ENCODE measurements at regions not wholly inside any gene's neighbourhood (a gene's known extent, or its start where the extent isn't known, plus 50 kb on each side); places are given as distances from the start of the nearest gene placed in this dataset.

DNA sequence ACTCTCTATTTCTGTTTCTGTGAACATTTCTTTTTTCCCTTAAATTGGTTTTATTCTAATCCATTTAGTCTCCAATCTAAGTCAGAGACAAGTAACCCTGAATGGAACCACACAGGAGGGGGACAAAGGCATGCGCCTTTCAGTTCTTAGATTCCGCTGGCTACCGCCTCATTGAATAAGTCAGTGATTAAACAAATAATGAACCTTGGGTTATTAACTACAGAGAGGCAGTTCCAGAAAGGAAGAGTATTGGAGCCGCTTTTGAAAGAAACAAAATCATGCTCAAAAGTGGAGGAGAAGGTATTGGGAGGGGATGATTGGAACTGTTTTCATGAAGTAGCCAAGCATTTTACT lies 459.8 kb upstream of the DAB1 start:
- H3K27ac ChIP-seq (ENCODE audit: low read depth in 2 of 2, low read length in 1 of 2), result no peak overlapping the region
- no peaks in the 10 kb centered on the region for H3K27me3 ChIP-seq (ENCODE audit: control insufficient read depth in 1 of 2, insufficient read depth in 2 of 2, low read length in 2 of 2)
- 91 to 96% methylated on average over 4 of the region's 4 CpGs for WGBS, 2 donors
- H3K9me3 ChIP-seq (ENCODE audit: control insufficient read depth in 2 of 2, insufficient read depth in 1 of 2, low read depth in 1 of 2, low read length in 1 of 2), result no peaks in the 10 kb centered on the region
- H3K36me3 ChIP-seq (ENCODE audit: control insufficient read depth in 2 of 2, insufficient read depth in 2 of 2, low read length in 1 of 2), result no peaks in the 10 kb centered on the region
- no peak overlapping the region for H3K4me3 ChIP-seq (ENCODE audit: low read depth in 1 of 2, low read length in 2 of 2)
- H3K4me1 ChIP-seq (ENCODE audit: control insufficient read depth in 2 of 2, insufficient read depth in 2 of 2, low read length in 1 of 2), result no peaks in the 10 kb centered on the region

DNA sequence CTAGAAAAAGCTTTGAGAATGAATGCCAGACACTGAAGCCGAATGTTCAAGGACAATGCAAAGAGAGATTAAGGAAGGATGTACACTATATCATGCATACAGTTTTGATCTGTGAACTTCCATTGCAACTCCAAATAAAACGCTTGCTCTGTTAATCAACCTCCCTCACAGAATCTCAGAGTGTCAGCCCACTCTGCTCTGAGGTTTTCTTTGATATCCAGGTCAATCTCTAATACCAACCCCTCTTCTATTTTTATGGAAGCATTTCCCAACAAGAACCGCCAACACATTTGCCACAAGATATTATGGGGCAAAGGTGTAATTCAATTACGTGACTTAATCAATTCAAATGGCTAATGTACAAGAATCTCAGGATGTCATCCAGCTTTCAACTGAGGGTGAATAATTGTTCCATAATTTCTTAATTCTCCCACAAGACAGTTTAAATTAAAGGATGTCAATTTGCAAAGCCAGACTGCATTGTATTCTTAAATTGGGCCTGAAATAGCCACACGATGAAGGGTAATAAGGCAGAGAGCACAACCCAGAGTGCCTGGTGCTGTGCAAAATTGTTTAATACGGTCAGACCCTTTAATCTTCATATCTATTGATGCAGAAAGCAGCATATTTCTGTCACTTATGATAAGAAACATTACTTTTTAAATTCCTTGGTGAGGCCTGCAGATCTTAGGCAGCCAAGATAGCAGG lies 459.2 kb upstream of the DAB1 start:
- Histone ChIP-seq H3K4me1 (ENCODE audit: control insufficient read depth in 2 of 2, insufficient read depth in 2 of 2, low read length in 1 of 2) (no peaks in the 10 kb centered on the region), H3K27me3 (ENCODE audit: control insufficient read depth in 1 of 2, insufficient read depth in 2 of 2, low read length in 2 of 2) (no peaks in the 10 kb centered on the region), H3K9me3 (ENCODE audit: control insufficient read depth in 2 of 2, insufficient read depth in 1 of 2, low read depth in 1 of 2, low read length in 1 of 2) (no peaks in the 10 kb centered on the region), H3K36me3 (ENCODE audit: control insufficient read depth in 2 of 2, insufficient read depth in 2 of 2, low read length in 1 of 2) (no peaks in the 10 kb centered on the region), H3K4me3 (ENCODE audit: low read depth in 1 of 2, low read length in 2 of 2) (no peak overlapping the region), H3K27ac (ENCODE audit: low read depth in 2 of 2, low read length in 1 of 2) (no peak overlapping the region)
- WGBS, 2 donors, result 81 to 85% methylated on average over 6 of the region's 6 CpGs

DNA sequence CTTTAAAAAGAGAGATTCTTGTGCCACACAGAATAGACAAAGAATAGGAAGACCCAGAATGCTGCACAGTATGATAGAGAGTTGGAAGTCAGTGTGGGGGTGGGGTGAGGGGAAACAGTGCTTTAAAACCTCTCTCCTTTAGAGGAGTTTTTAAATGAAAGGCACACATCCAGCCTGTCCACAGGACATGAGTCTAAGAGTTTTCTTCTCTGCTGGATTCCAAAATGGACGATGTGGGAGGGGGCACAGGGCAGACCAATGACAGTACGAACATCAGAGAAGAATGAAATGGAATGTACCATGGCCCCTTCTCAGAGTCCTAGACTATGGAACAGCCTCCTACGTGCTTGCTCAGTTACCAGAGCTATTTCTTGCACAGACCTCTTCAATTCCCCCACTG lies 458.2 kb upstream of the DAB1 start:
- H3K27me3 ChIP-seq (ENCODE audit: control insufficient read depth in 1 of 2, insufficient read depth in 2 of 2, low read length in 2 of 2), result no peaks in the 10 kb centered on the region
- no peaks in the 10 kb centered on the region for H3K36me3 ChIP-seq (ENCODE audit: control insufficient read depth in 2 of 2, insufficient read depth in 2 of 2, low read length in 1 of 2)
- H3K4me3 ChIP-seq (ENCODE audit: low read depth in 1 of 2, low read length in 2 of 2), result no peak overlapping the region
- WGBS, 2 donors, result 73 to 75% methylated on average over 3 of the region's 3 CpGs
- H3K27ac ChIP-seq (ENCODE audit: low read depth in 2 of 2, low read length in 1 of 2), result no peak overlapping the region
- no peaks in the 10 kb centered on the region for H3K4me1 ChIP-seq (ENCODE audit: control insufficient read depth in 2 of 2, insufficient read depth in 2 of 2, low read length in 1 of 2)
- H3K9me3 ChIP-seq (ENCODE audit: control insufficient read depth in 2 of 2, insufficient read depth in 1 of 2, low read depth in 1 of 2, low read length in 1 of 2), result no peaks in the 10 kb centered on the region

DNA sequence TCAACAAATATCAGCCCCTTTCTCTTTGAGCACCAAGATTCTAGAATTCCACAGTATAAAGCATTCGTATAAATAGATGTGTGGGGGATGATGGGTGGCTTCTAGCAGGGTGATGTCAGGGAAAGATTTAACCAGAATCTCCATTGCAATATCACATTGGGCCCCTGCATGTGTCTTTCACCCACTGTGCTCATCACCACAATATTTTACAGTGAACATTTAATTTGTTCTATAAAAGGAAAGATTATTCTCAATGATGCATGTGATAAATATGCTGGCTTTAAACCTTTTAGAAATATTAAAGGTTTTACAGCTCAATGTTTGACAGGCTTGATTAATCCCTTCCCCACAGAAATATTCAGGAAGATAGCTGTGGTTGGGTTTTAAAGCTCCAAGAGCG lies 457.8 kb upstream of the DAB1 start:
- Histone ChIP-seq H3K4me1 (ENCODE audit: control insufficient read depth in 2 of 2, insufficient read depth in 2 of 2, low read length in 1 of 2) (no peaks in the 10 kb centered on the region), H3K27ac (ENCODE audit: low read depth in 2 of 2, low read length in 1 of 2) (no peak overlapping the region), H3K27me3 (ENCODE audit: control insufficient read depth in 1 of 2, insufficient read depth in 2 of 2, low read length in 2 of 2) (no peaks in the 10 kb centered on the region), H3K4me3 (ENCODE audit: low read depth in 1 of 2, low read length in 2 of 2) (no peak overlapping the region), H3K36me3 (ENCODE audit: control insufficient read depth in 2 of 2, insufficient read depth in 2 of 2, low read length in 1 of 2) (no peaks in the 10 kb centered on the region), H3K9me3 (ENCODE audit: control insufficient read depth in 2 of 2, insufficient read depth in 1 of 2, low read depth in 1 of 2, low read length in 1 of 2) (no peaks in the 10 kb centered on the region)
- WGBS, 2 donors, result 73 to 77% methylated on average over 2 of the region's 2 CpGs

DNA sequence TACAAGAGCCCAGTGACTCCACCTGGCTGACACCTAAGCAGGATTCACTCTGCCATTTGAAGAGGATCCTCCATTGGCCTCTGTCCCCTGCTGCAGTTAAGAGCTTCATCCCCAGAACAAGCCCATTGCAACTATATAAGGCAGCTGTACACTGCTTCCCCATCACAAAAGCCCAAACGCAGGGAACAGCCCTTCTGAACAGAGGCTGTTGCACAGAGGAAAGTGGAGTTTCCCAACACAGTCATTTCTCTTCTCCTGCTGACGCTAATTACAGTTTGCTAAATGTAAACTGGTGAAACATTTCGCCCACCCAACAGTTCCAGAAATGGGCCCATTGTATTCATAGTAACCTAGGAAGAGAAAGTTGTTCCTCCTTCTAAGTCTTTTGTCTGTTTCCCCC lies 455.8 kb upstream of the DAB1 start:
- no peak overlapping the region for H3K27ac ChIP-seq (ENCODE audit: low read depth in 2 of 2, low read length in 1 of 2)
- no peak overlapping the region for H3K4me3 ChIP-seq (ENCODE audit: low read depth in 1 of 2, low read length in 2 of 2)
- H3K9me3 ChIP-seq (ENCODE audit: control insufficient read depth in 2 of 2, insufficient read depth in 1 of 2, low read depth in 1 of 2, low read length in 1 of 2), result no peaks in the 10 kb centered on the region
- 60 to 76% methylated on average over 3 of the region's 3 CpGs for WGBS, 2 donors
- H3K27me3 ChIP-seq (ENCODE audit: control insufficient read depth in 1 of 2, insufficient read depth in 2 of 2, low read length in 2 of 2), result no peaks in the 10 kb centered on the region
- no peaks in the 10 kb centered on the region for H3K36me3 ChIP-seq (ENCODE audit: control insufficient read depth in 2 of 2, insufficient read depth in 2 of 2, low read length in 1 of 2)
- H3K4me1 ChIP-seq (ENCODE audit: control insufficient read depth in 2 of 2, insufficient read depth in 2 of 2, low read length in 1 of 2), result no peaks in the 10 kb centered on the region

DNA sequence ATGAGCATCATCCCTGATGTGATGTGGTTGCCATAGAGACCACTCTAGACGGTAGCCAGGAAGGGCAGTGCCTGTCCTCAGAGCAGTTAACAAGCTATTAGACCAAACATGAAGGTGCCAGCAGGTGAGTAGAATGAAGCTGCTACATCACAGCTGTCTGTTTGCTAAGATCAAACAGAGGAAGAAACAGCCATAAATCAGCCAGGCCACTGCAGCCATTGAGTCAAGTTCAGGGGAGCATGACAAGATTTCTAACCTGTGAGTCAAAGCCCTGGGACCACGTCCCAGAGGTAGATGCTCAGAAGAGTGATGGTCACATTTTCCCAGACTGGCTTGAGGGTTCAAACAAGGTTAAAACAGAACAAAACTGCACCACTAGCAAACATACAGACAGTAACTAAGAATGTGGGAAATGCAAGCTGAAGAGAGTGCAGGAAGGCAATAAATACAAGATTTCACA lies 450.6 kb upstream of the DAB1 start:
- Histone ChIP-seq H3K36me3 (ENCODE audit: control insufficient read depth in 2 of 2, insufficient read depth in 2 of 2, low read length in 1 of 2) (no peaks in the 10 kb centered on the region), H3K27me3 (ENCODE audit: control insufficient read depth in 1 of 2, insufficient read depth in 2 of 2, low read length in 2 of 2) (no peaks in the 10 kb centered on the region), H3K27ac (ENCODE audit: low read depth in 2 of 2, low read length in 1 of 2) (no peak overlapping the region), H3K4me3 (ENCODE audit: low read depth in 1 of 2, low read length in 2 of 2) (no peak overlapping the region), H3K4me1 (ENCODE audit: control insufficient read depth in 2 of 2, insufficient read depth in 2 of 2, low read length in 1 of 2) (no peaks in the 10 kb centered on the region), H3K9me3 (ENCODE audit: control insufficient read depth in 2 of 2, insufficient read depth in 1 of 2, low read depth in 1 of 2, low read length in 1 of 2) (no peaks in the 10 kb centered on the region)
- 11 to 19% methylated on average over 2 of the region's 2 CpGs for WGBS, 2 donors

DNA sequence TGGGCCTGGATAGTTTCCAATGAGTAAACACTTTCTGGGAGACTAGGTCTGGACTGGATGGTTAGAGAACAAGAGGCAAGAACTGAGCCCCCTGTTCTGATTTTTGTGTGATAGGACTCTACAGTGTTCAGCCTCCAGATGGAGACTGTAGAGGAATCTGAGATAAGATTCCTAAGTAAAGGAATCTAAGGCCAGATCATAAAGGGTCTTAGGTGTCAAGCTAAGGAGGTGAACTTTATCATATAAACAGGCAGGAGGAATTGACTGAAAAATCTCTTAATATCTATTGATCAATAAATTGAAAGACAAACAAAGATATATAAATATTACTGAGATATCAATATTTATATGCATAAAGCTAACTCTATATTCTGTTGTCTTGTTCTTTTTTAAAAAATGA lies 449.1 kb upstream of the DAB1 start:
- peaks cover 0 to 2% of the 10 kb centered on the region in 2 donors for H3K27me3 ChIP-seq (ENCODE audit: control insufficient read depth in 1 of 2, insufficient read depth in 2 of 2, low read length in 2 of 2)
- no peaks in the 10 kb centered on the region for H3K36me3 ChIP-seq (ENCODE audit: control insufficient read depth in 2 of 2, insufficient read depth in 2 of 2, low read length in 1 of 2)
- no peak overlapping the region for H3K27ac ChIP-seq (ENCODE audit: low read depth in 2 of 2, low read length in 1 of 2)
- H3K4me3 ChIP-seq (ENCODE audit: low read depth in 1 of 2, low read length in 2 of 2), result no peak overlapping the region
- H3K9me3 ChIP-seq (ENCODE audit: control insufficient read depth in 2 of 2, insufficient read depth in 1 of 2, low read depth in 1 of 2, low read length in 1 of 2), result no peaks in the 10 kb centered on the region
- no peaks in the 10 kb centered on the region for H3K4me1 ChIP-seq (ENCODE audit: control insufficient read depth in 2 of 2, insufficient read depth in 2 of 2, low read length in 1 of 2)

DNA sequence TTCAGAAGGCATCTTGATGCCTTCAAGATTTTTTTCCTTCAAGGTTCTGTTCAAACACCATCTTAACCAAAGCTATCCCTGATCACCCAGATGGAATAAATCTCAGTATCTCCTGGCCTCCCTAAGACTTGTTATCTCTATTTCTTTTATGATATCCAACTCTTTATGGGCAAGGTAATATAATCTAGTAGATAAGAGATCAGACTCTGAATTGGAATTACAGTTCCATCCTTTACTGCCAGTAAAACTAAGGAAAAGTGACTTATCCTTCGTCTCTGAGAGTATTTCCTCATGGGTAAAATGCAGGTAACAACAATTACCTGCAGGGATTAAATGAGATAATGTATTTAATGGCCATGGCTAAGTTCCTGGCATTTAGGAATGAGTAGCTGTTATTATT lies 445.0 kb upstream of the DAB1 start:
- H3K4me1 ChIP-seq (ENCODE audit: control insufficient read depth in 2 of 2, insufficient read depth in 2 of 2, low read length in 1 of 2), result no peaks in the 10 kb centered on the region
- WGBS, 2 donors, result 63 to 67% methylated on average over 1 of the region's 1 CpG
- no peaks in the 10 kb centered on the region for H3K9me3 ChIP-seq (ENCODE audit: control insufficient read depth in 2 of 2, insufficient read depth in 1 of 2, low read depth in 1 of 2, low read length in 1 of 2)
- peaks cover 0 to 2% of the 10 kb centered on the region in 2 donors for H3K27me3 ChIP-seq (ENCODE audit: control insufficient read depth in 1 of 2, insufficient read depth in 2 of 2, low read length in 2 of 2)
- no peak overlapping the region for H3K4me3 ChIP-seq (ENCODE audit: low read depth in 1 of 2, low read length in 2 of 2)
- no peaks in the 10 kb centered on the region for H3K36me3 ChIP-seq (ENCODE audit: control insufficient read depth in 2 of 2, insufficient read depth in 2 of 2, low read length in 1 of 2)
- no peak overlapping the region for H3K27ac ChIP-seq (ENCODE audit: low read depth in 2 of 2, low read length in 1 of 2)

DNA sequence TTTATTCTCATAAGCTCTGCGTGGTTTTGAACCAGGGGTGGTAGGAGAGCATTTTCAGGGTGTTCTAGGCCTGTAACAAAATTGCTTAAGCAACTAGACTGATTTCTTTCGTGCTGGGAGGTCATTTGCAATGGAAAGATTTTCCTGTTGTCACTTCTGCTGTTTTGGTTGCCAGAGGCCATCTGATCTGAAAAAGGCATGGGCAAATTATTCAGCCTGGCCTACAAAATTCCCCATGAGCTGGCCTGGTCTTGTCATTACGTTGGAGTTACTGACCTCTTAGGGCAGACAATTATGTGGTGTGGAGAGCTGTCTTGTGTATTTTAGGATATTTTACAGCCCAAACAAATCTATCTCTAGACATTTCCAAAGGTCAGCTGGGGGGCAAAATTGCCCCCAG lies 444.4 kb upstream of the DAB1 start:
- WGBS, 2 donors, result 70 to 81% methylated on average over 3 of the region's 3 CpGs

DNA sequence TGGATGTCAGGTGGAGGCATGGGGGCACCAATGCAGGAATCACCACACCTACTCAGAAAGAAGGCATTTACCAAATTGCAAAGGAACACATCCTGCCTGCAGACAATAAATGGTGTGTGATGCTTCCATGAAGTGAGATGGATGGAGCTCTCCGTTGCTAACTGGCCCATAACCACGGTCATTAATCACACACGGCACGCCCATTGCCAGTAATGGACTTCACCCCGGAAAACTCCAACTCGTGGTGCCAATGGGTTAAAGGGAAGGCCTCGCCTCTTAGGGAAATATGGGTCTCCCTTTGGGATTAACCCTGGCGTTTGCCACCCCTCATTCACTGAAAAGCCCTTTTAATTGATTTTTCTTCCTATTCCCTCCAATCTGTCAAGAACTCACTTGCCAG lies 443.1 kb upstream of the DAB1 start:
- Histone ChIP-seq H3K4me3 (ENCODE audit: low read depth in 1 of 2, low read length in 2 of 2) (no peak overlapping the region), H3K36me3 (ENCODE audit: control insufficient read depth in 2 of 2, insufficient read depth in 2 of 2, low read length in 1 of 2) (no peaks in the 10 kb centered on the region), H3K9me3 (ENCODE audit: control insufficient read depth in 2 of 2, insufficient read depth in 1 of 2, low read depth in 1 of 2, low read length in 1 of 2) (no peaks in the 10 kb centered on the region), H3K27me3 (ENCODE audit: control insufficient read depth in 1 of 2, insufficient read depth in 2 of 2, low read length in 2 of 2) (peaks cover 0 to 2% of the 10 kb centered on the region in 2 donors), H3K4me1 (ENCODE audit: control insufficient read depth in 2 of 2, insufficient read depth in 2 of 2, low read length in 1 of 2) (no peaks in the 10 kb centered on the region), H3K27ac (ENCODE audit: low read depth in 2 of 2, low read length in 1 of 2) (no peak overlapping the region)
- 65 to 67% methylated on average over 8 of the region's 8 CpGs for WGBS, 2 donors

More for the DNA sequence above, 444.4 kb upstream of the DAB1 start:
- H3K9me3 ChIP-seq (ENCODE audit: control insufficient read depth in 2 of 2, insufficient read depth in 1 of 2, low read depth in 1 of 2, low read length in 1 of 2), result no peaks in the 10 kb centered on the region
- H3K4me3 ChIP-seq (ENCODE audit: low read depth in 1 of 2, low read length in 2 of 2), result no peak overlapping the region
- H3K27me3 ChIP-seq (ENCODE audit: control insufficient read depth in 1 of 2, insufficient read depth in 2 of 2, low read length in 2 of 2), result peaks cover 0 to 2% of the 10 kb centered on the region in 2 donors
- H3K36me3 ChIP-seq (ENCODE audit: control insufficient read depth in 2 of 2, insufficient read depth in 2 of 2, low read length in 1 of 2), result no peaks in the 10 kb centered on the region
- H3K4me1 ChIP-seq (ENCODE audit: control insufficient read depth in 2 of 2, insufficient read depth in 2 of 2, low read length in 1 of 2), result no peaks in the 10 kb centered on the region
- no peak overlapping the region for H3K27ac ChIP-seq (ENCODE audit: low read depth in 2 of 2, low read length in 1 of 2)

Measured in esophagus (tissue), 2 donors.